IMR-90 (cell line): ENCODE measurements at regions not wholly inside any gene's neighbourhood (a gene's known extent, or its start where the extent isn't known, plus 50 kb on each side); places are given as distances from the start of the nearest gene placed in this dataset.

Experiments used
- ATAC-seq: fragments of 200-7000 bp; cut with Tn5 transposase; 2 replicates; pipeline ENCODE4 v1.9.1; 2020; ENCODE audit warnings: low read depth, mild to moderate bottlenecking, moderate library complexity
- BruUV-seq: library from RNA; stranded (reverse); fragments of 400-500 nt; replicated peaks from 2 replicates; lab custom pipeline; 2021; lab: Mats Ljungman, UMichigan
- CTCF ChIA-PET: fragments of 300-600 bp; formaldehyde crosslinking; extraction: SDS; loops from one replicate; lab custom pipeline; 2021; ENCODE audit warnings: antibody characterized with exemption; lab: Yijun Ruan, JAX
- POLR2A ChIA-PET: fragments of 300-600 bp; sonication (Branson Sonifier 250); formaldehyde crosslinking; loops from one replicate; lab custom pipeline; 2022; ENCODE audit warnings: antibody characterized with exemption; ENCODE audit not compliant: unreplicated experiment; lab: Charles Lee
- DNase-seq: peaks from one replicate; pipeline ENCODE4 v3.0.0; 2013
- H2AFZ ChIP-seq: replicated peaks from 2 replicates; pipeline ENCODE3; 2013; ENCODE audit warnings: low read length, mild to moderate bottlenecking; ENCODE audit not compliant: poor library complexity
- H2AK5ac ChIP-seq: 2 replicates; pipeline ENCODE4 v1.6.1; 2013; ENCODE audit warnings: low read depth, low read length, inconsistent platforms
- H2AK9ac ChIP-seq: replicated peaks from 2 replicates; pipeline ENCODE3; 2013; ENCODE audit warnings: mild to moderate bottlenecking, low read depth, low read length, moderate library complexity; ENCODE audit not compliant: poor library complexity
- H2BK120ac ChIP-seq: 2 replicates; pipeline ENCODE4 v1.6.1; 2013; ENCODE audit warnings: low read depth, low read length, inconsistent platforms
- H2BK15ac ChIP-seq: 3 replicates; pipeline ENCODE4 v1.6.1; 2013; ENCODE audit warnings: low read depth, low read length, inconsistent platforms
- H2BK20ac ChIP-seq: 2 replicates; pipeline ENCODE4 v1.6.1; 2013; ENCODE audit warnings: low read depth, mild to moderate bottlenecking, inconsistent platforms, low read length, moderate library complexity
- H2BK5ac ChIP-seq: 2 replicates; pipeline ENCODE4 v1.6.1; 2013; ENCODE audit warnings: mild to moderate bottlenecking, low read depth, low read length, inconsistent platforms; ENCODE audit not compliant: poor library complexity, severe bottlenecking
- H3K14ac ChIP-seq: replicated peaks from 2 replicates; pipeline ENCODE4 v1.6.1; 2013; ENCODE audit warnings: low read depth, low read length, inconsistent platforms
- H3K18ac ChIP-seq: 2 replicates; pipeline ENCODE4 v1.6.1; 2013; ENCODE audit warnings: low read depth, low read length, control low read depth
- H3K23ac ChIP-seq: 2 replicates; pipeline ENCODE4 v1.6.1; 2013; ENCODE audit warnings: low read depth, low read length, inconsistent platforms
- H3K27ac ChIP-seq: 2 replicates; pipeline ENCODE4 v1.5.1; 2013; ENCODE audit warnings: mild to moderate bottlenecking, control low read depth, low read length; ENCODE audit not compliant: insufficient read depth
- H3K27me3 ChIP-seq: 2 replicates; pipeline ENCODE4 v1.6.1; 2013; ENCODE audit warnings: low read length; ENCODE audit not compliant: control insufficient read depth, insufficient read depth
- H3K36me3 ChIP-seq: 2 replicates; pipeline ENCODE4 v1.6.1; 2013; ENCODE audit warnings: low read length, mixed read lengths; ENCODE audit not compliant: control insufficient read depth, insufficient read depth
- H3K4ac ChIP-seq: 2 replicates; pipeline ENCODE4 v1.6.1; 2013; ENCODE audit warnings: low read depth, low read length, inconsistent platforms
- H3K4me1 ChIP-seq: 2 replicates; pipeline ENCODE4 v1.6.1; 2013; ENCODE audit warnings: low read length, mixed read lengths; ENCODE audit not compliant: control insufficient read depth, insufficient read depth
- H3K4me2 ChIP-seq: 2 replicates; pipeline ENCODE4 v1.6.1; 2013; ENCODE audit warnings: low read depth, mild to moderate bottlenecking, control low read depth, low read length, moderate library complexity
- H3K4me3 ChIP-seq: 2 replicates; pipeline ENCODE4 v1.5.1; 2013; ENCODE audit warnings: low read depth, mild to moderate bottlenecking, control low read depth, low read length, moderate library complexity; ENCODE audit not compliant: insufficient read depth
- H3K56ac ChIP-seq: 2 replicates; pipeline ENCODE4 v1.6.1; 2013; ENCODE audit warnings: low read length, inconsistent platforms; ENCODE audit not compliant: insufficient read depth; ENCODE audit errors: extremely low read depth
- H3K79me1 ChIP-seq, 2 experiments: 2 replicates each; pipeline ENCODE4 v1.6.1; 2013; ENCODE audit warnings: low read length in 2 of 2, inconsistent platforms in 1 of 2, low read depth in 1 of 2
- H3K9ac ChIP-seq: 2 replicates; pipeline ENCODE4 v1.6.1; 2013; ENCODE audit warnings: low read depth, low read length, control low read depth
- H3K9me1 ChIP-seq: 2 replicates; pipeline ENCODE4 v1.6.1; 2013; ENCODE audit warnings: low read length, inconsistent platforms; ENCODE audit not compliant: insufficient read depth
- H3K9me3 ChIP-seq: 2 replicates; pipeline ENCODE4 v1.6.1; 2013; ENCODE audit warnings: low read length; ENCODE audit not compliant: control insufficient read depth, insufficient read depth
- H4K20me1 ChIP-seq: 2 replicates; pipeline ENCODE4 v1.6.1; 2013; ENCODE audit warnings: low read length, inconsistent platforms; ENCODE audit not compliant: insufficient read depth
- H4K5ac ChIP-seq: 2 replicates; pipeline ENCODE4 v1.6.1; 2013; ENCODE audit warnings: mild to moderate bottlenecking, low read depth, low read length, control low read depth
- H4K8ac ChIP-seq, 2 experiments: 2 replicates each; pipeline ENCODE4 v1.6.1; 2013; ENCODE audit warnings: low read depth in 2 of 2, low read length in 2 of 2, control low read depth in 1 of 2, inconsistent platforms in 1 of 2
- H4K91ac ChIP-seq: 2 replicates; pipeline ENCODE4 v1.6.1; 2013; ENCODE audit warnings: low read depth, low read length, inconsistent platforms; ENCODE audit not compliant: insufficient read depth
- BHLHE40 ChIP-seq: fragments of 150-350 bp; IDR thresholded peaks from 2 replicates; pipeline ENCODE4 v1.6.1; 2016; ENCODE audit warnings: mild to moderate bottlenecking, low read depth, low read length
- CEBPB ChIP-seq: IDR thresholded peaks from 2 replicates; pipeline ENCODE4 v1.6.1; 2012; ENCODE audit warnings: low read depth, low read length, improper control_type of control experiment
- CHD1 ChIP-seq: IDR thresholded peaks from 2 replicates; pipeline ENCODE4 v1.6.1; 2012; ENCODE audit warnings: low read depth, low read length, improper control_type of control experiment
- CTCF ChIP-seq: conservative IDR thresholded peaks from 2 replicates; pipeline ENCODE4 v1.5.1; 2012; ENCODE audit warnings: mild to moderate bottlenecking, low read depth, low read length, improper control_type of control experiment
- ELK1 ChIP-seq: fragments of 150-350 bp; IDR thresholded peaks from 2 replicates; pipeline ENCODE4 v1.6.1; 2016; ENCODE audit warnings: low read depth, mild to moderate bottlenecking, low read length, moderate library complexity, borderline replicate concordance
- FOS ChIP-seq: fragments of 150-350 bp; IDR thresholded peaks from 2 replicates; pipeline ENCODE4 v1.6.1; 2016; ENCODE audit warnings: low read depth, low read length
- MAFK ChIP-seq: IDR thresholded peaks from 2 replicates; pipeline ENCODE4 v1.6.1; 2012; ENCODE audit warnings: low read depth, low read length, improper control_type of control experiment
- MAZ ChIP-seq: IDR thresholded peaks from 2 replicates; pipeline ENCODE4 v1.6.1; 2012; ENCODE audit warnings: low read depth, mild to moderate bottlenecking, low read length, improper control_type of control experiment, moderate library complexity, borderline replicate concordance
- MXI1 ChIP-seq: IDR thresholded peaks from 2 replicates; pipeline ENCODE4 v1.6.1; 2012; ENCODE audit warnings: low read depth, mild to moderate bottlenecking, low read length, moderate library complexity, borderline replicate concordance
- NFE2L2 ChIP-seq: fragments of 150-350 bp; IDR thresholded peaks from 2 replicates; pipeline ENCODE4 v1.6.1; 2016; ENCODE audit warnings: low read depth, mild to moderate bottlenecking, low read length
- POLR2A ChIP-seq: IDR thresholded peaks from 2 replicates; pipeline ENCODE4 v1.6.1; 2012; ENCODE audit warnings: mild to moderate bottlenecking, low read depth, low read length
- RAD21 ChIP-seq: IDR thresholded peaks from 2 replicates; pipeline ENCODE4 v1.6.1; 2012; ENCODE audit warnings: low read length, improper control_type of control experiment
- RCOR1 ChIP-seq: IDR thresholded peaks from 2 replicates; pipeline ENCODE4 v1.6.1; 2012; ENCODE audit warnings: mild to moderate bottlenecking, low read length, improper control_type of control experiment; ENCODE audit not compliant: insufficient replicate concordance
- RFX5 ChIP-seq: IDR thresholded peaks from 2 replicates; pipeline ENCODE4 v1.8.0; 2012; ENCODE audit warnings: low read depth, mild to moderate bottlenecking, low read length, moderate library complexity
- SMC3 ChIP-seq: fragments of 150-350 bp; IDR thresholded peaks from 2 replicates; pipeline ENCODE4 v1.6.1; 2016; ENCODE audit warnings: low read depth, mild to moderate bottlenecking, antibody characterized with exemption, low read length, moderate library complexity
- USF2 ChIP-seq: fragments of 150-350 bp; IDR thresholded peaks from 2 replicates; pipeline ENCODE4 v1.6.1; 2017; ENCODE audit warnings: mild to moderate bottlenecking, antibody characterized with exemption, low read length, low read depth
- WGBS, 2 experiments: methylation state at CpG; one replicate each; pipeline versions ENCODE4 v1.1.5 to v1.1.7; 2013; ENCODE audit warnings: missing lambda C conversion rate in 2 of 2; ENCODE audit not compliant: insufficient read length in 1 of 2; ENCODE audit errors: extremely low coverage in 2 of 2; 5-methylcytosine and 5-hydroxymethylcytosine counted together
- dilution Hi-C: fragments of 300-500 bp; cut with HindIII; formaldehyde crosslinking; loops from one replicate; pipeline ENCODE4 v1.14.3; 2018; ENCODE audit warnings: low sequenced_read_pairs; ENCODE audit not compliant: unreplicated experiment
- in situ Hi-C: fragments of 300-500 bp; cut with MboI; formaldehyde crosslinking; loops from 3 replicates; pipeline ENCODE4 v1.14.3; 2019; ENCODE audit warnings: low sequenced_read_pairs, inconsistent platforms, mixed read lengths
- intact Hi-C: fragments of 100-400 bp; cut with micrococcal nuclease; formaldehyde crosslinking; loops from 2 replicates; pipeline ENCODE4 v1.10.0; 2022

- Histone ChIP-seq H3K4me3 (no peak overlapping the region), H2AK9ac (no peak overlapping the region), H3K36me3 (no peaks in the 10 kb centered on the region), H3K4me1 (no peaks in the 10 kb centered on the region), H3K14ac (no peak overlapping the region), H2BK120ac (no peak overlapping the region), H3K27me3 (no peaks in the 10 kb centered on the region), H2BK15ac (no peak overlapping the region), H2AK5ac (no peak overlapping the region), H3K4me2 (no peak overlapping the region), H3K79me1 (no peaks in the 10 kb centered on the region), H2BK20ac (no peak overlapping the region), H3K23ac (no peak overlapping the region), H3K9me3 (no peaks in the 10 kb centered on the region), H3K56ac (no peak overlapping the region), H4K8ac (no peak overlapping the region), H4K91ac (no peak overlapping the region), H2BK5ac (no peak overlapping the region), H4K5ac (no peak overlapping the region), H4K20me1 (no peaks in the 10 kb centered on the region), H3K4ac (no peak overlapping the region), H3K18ac (no peak overlapping the region), H3K27ac (no peak overlapping the region), H3K9me1 (no peaks in the 10 kb centered on the region), H3K9ac (no peak overlapping the region), H2AFZ (no peak overlapping the region)
- POLR2A ChIA-PET = no interaction called here
- intact Hi-C loops = no loop called here
- DNase-seq = no peak
- no TSS peak for BruUV-seq
- dilution Hi-C loops = no loop called here
- 90% methylated on average over 2 of the region's 3 CpGs; no CpG with 5 or more reads in 1 of the 2 experiments for WGBS, 2 experiments
- in situ Hi-C loops = no loop called here
- CTCF ChIA-PET = no interaction called here
- no peak; the same call in 1 of the 2 replicates for ATAC-seq
- TF ChIP-seq CEBPB (no peak), FOS (no peak), CTCF (no peak), BHLHE40 (no peak), NFE2L2 (no peak), MAZ (no peak), CHD1 (no peak), SMC3 (no peak), POLR2A (no peak), USF2 (no peak), RCOR1 (no peak), ELK1 (no peak), RFX5 (no peak), RAD21 (no peak), MXI1 (no peak), MAFK (no peak)
These were observed 529.2 kb downstream of the TUSC7 start for GRCh38 chr3:117238806-117239205.
